IMR-90 (cell line): ENCODE measurements at regions not wholly inside any gene's neighbourhood (a gene's known extent, or its start where the extent isn't known, plus 50 kb on each side); places are given as distances from the start of the nearest gene placed in this dataset.

Experiments used
- ATAC-seq: fragments of 200-7000 bp; cut with Tn5 transposase; 2 replicates; pipeline ENCODE4 v1.9.1; 2020; ENCODE audit warnings: low read depth, mild to moderate bottlenecking, moderate library complexity
- BruUV-seq: library from RNA; stranded (reverse); fragments of 400-500 nt; replicated peaks from 2 replicates; lab custom pipeline; 2021; lab: Mats Ljungman, UMichigan
- CTCF ChIA-PET: fragments of 300-600 bp; formaldehyde crosslinking; extraction: SDS; loops from one replicate; lab custom pipeline; 2021; ENCODE audit warnings: antibody characterized with exemption; lab: Yijun Ruan, JAX
- POLR2A ChIA-PET: fragments of 300-600 bp; sonication (Branson Sonifier 250); formaldehyde crosslinking; loops from one replicate; lab custom pipeline; 2022; ENCODE audit warnings: antibody characterized with exemption; ENCODE audit not compliant: unreplicated experiment; lab: Charles Lee
- DNase-seq: peaks from one replicate; pipeline ENCODE4 v3.0.0; 2013
- H2AFZ ChIP-seq: replicated peaks from 2 replicates; pipeline ENCODE3; 2013; ENCODE audit warnings: low read length, mild to moderate bottlenecking; ENCODE audit not compliant: poor library complexity
- H2AK5ac ChIP-seq: 2 replicates; pipeline ENCODE4 v1.6.1; 2013; ENCODE audit warnings: low read depth, low read length, inconsistent platforms
- H2AK9ac ChIP-seq: replicated peaks from 2 replicates; pipeline ENCODE3; 2013; ENCODE audit warnings: mild to moderate bottlenecking, low read depth, low read length, moderate library complexity; ENCODE audit not compliant: poor library complexity
- H2BK120ac ChIP-seq: 2 replicates; pipeline ENCODE4 v1.6.1; 2013; ENCODE audit warnings: low read depth, low read length, inconsistent platforms
- H2BK15ac ChIP-seq: 3 replicates; pipeline ENCODE4 v1.6.1; 2013; ENCODE audit warnings: low read depth, low read length, inconsistent platforms
- H2BK20ac ChIP-seq: 2 replicates; pipeline ENCODE4 v1.6.1; 2013; ENCODE audit warnings: low read depth, mild to moderate bottlenecking, inconsistent platforms, low read length, moderate library complexity
- H2BK5ac ChIP-seq: 2 replicates; pipeline ENCODE4 v1.6.1; 2013; ENCODE audit warnings: mild to moderate bottlenecking, low read depth, low read length, inconsistent platforms; ENCODE audit not compliant: poor library complexity, severe bottlenecking
- H3K14ac ChIP-seq: replicated peaks from 2 replicates; pipeline ENCODE4 v1.6.1; 2013; ENCODE audit warnings: low read depth, low read length, inconsistent platforms
- H3K18ac ChIP-seq: 2 replicates; pipeline ENCODE4 v1.6.1; 2013; ENCODE audit warnings: low read depth, low read length, control low read depth
- H3K23ac ChIP-seq: 2 replicates; pipeline ENCODE4 v1.6.1; 2013; ENCODE audit warnings: low read depth, low read length, inconsistent platforms
- H3K27ac ChIP-seq: 2 replicates; pipeline ENCODE4 v1.5.1; 2013; ENCODE audit warnings: mild to moderate bottlenecking, control low read depth, low read length; ENCODE audit not compliant: insufficient read depth
- H3K27me3 ChIP-seq: 2 replicates; pipeline ENCODE4 v1.6.1; 2013; ENCODE audit warnings: low read length; ENCODE audit not compliant: control insufficient read depth, insufficient read depth
- H3K36me3 ChIP-seq: 2 replicates; pipeline ENCODE4 v1.6.1; 2013; ENCODE audit warnings: low read length, mixed read lengths; ENCODE audit not compliant: control insufficient read depth, insufficient read depth
- H3K4ac ChIP-seq: 2 replicates; pipeline ENCODE4 v1.6.1; 2013; ENCODE audit warnings: low read depth, low read length, inconsistent platforms
- H3K4me1 ChIP-seq: 2 replicates; pipeline ENCODE4 v1.6.1; 2013; ENCODE audit warnings: low read length, mixed read lengths; ENCODE audit not compliant: control insufficient read depth, insufficient read depth
- H3K4me2 ChIP-seq: 2 replicates; pipeline ENCODE4 v1.6.1; 2013; ENCODE audit warnings: low read depth, mild to moderate bottlenecking, control low read depth, low read length, moderate library complexity
- H3K4me3 ChIP-seq: 2 replicates; pipeline ENCODE4 v1.5.1; 2013; ENCODE audit warnings: low read depth, mild to moderate bottlenecking, control low read depth, low read length, moderate library complexity; ENCODE audit not compliant: insufficient read depth
- H3K56ac ChIP-seq: 2 replicates; pipeline ENCODE4 v1.6.1; 2013; ENCODE audit warnings: low read length, inconsistent platforms; ENCODE audit not compliant: insufficient read depth; ENCODE audit errors: extremely low read depth
- H3K79me1 ChIP-seq, 2 experiments: 2 replicates each; pipeline ENCODE4 v1.6.1; 2013; ENCODE audit warnings: low read length in 2 of 2, inconsistent platforms in 1 of 2, low read depth in 1 of 2
- H3K9ac ChIP-seq: 2 replicates; pipeline ENCODE4 v1.6.1; 2013; ENCODE audit warnings: low read depth, low read length, control low read depth
- H3K9me1 ChIP-seq: 2 replicates; pipeline ENCODE4 v1.6.1; 2013; ENCODE audit warnings: low read length, inconsistent platforms; ENCODE audit not compliant: insufficient read depth
- H3K9me3 ChIP-seq: 2 replicates; pipeline ENCODE4 v1.6.1; 2013; ENCODE audit warnings: low read length; ENCODE audit not compliant: control insufficient read depth, insufficient read depth
- H4K20me1 ChIP-seq: 2 replicates; pipeline ENCODE4 v1.6.1; 2013; ENCODE audit warnings: low read length, inconsistent platforms; ENCODE audit not compliant: insufficient read depth
- H4K5ac ChIP-seq: 2 replicates; pipeline ENCODE4 v1.6.1; 2013; ENCODE audit warnings: mild to moderate bottlenecking, low read depth, low read length, control low read depth
- H4K8ac ChIP-seq, 2 experiments: 2 replicates each; pipeline ENCODE4 v1.6.1; 2013; ENCODE audit warnings: low read depth in 2 of 2, low read length in 2 of 2, control low read depth in 1 of 2, inconsistent platforms in 1 of 2
- H4K91ac ChIP-seq: 2 replicates; pipeline ENCODE4 v1.6.1; 2013; ENCODE audit warnings: low read depth, low read length, inconsistent platforms; ENCODE audit not compliant: insufficient read depth
- CTCF ChIP-seq: conservative IDR thresholded peaks from 2 replicates; pipeline ENCODE4 v1.5.1; 2012; ENCODE audit warnings: mild to moderate bottlenecking, low read depth, low read length, improper control_type of control experiment
- ELK1 ChIP-seq: fragments of 150-350 bp; IDR thresholded peaks from 2 replicates; pipeline ENCODE4 v1.6.1; 2016; ENCODE audit warnings: low read depth, mild to moderate bottlenecking, low read length, moderate library complexity, borderline replicate concordance
- FOS ChIP-seq: fragments of 150-350 bp; IDR thresholded peaks from 2 replicates; pipeline ENCODE4 v1.6.1; 2016; ENCODE audit warnings: low read depth, low read length
- MAZ ChIP-seq: IDR thresholded peaks from 2 replicates; pipeline ENCODE4 v1.6.1; 2012; ENCODE audit warnings: low read depth, mild to moderate bottlenecking, low read length, improper control_type of control experiment, moderate library complexity, borderline replicate concordance
- NFE2L2 ChIP-seq: fragments of 150-350 bp; IDR thresholded peaks from 2 replicates; pipeline ENCODE4 v1.6.1; 2016; ENCODE audit warnings: low read depth, mild to moderate bottlenecking, low read length
- POLR2A ChIP-seq: IDR thresholded peaks from 2 replicates; pipeline ENCODE4 v1.6.1; 2012; ENCODE audit warnings: mild to moderate bottlenecking, low read depth, low read length
- RFX5 ChIP-seq: IDR thresholded peaks from 2 replicates; pipeline ENCODE4 v1.8.0; 2012; ENCODE audit warnings: low read depth, mild to moderate bottlenecking, low read length, moderate library complexity
- WGBS, 2 experiments: methylation state at CpG; one replicate each; pipeline versions ENCODE4 v1.1.5 to v1.1.7; 2013; ENCODE audit warnings: missing lambda C conversion rate in 2 of 2; ENCODE audit not compliant: insufficient read length in 1 of 2; ENCODE audit errors: extremely low coverage in 2 of 2; 5-methylcytosine and 5-hydroxymethylcytosine counted together
- dilution Hi-C: fragments of 300-500 bp; cut with HindIII; formaldehyde crosslinking; loops from one replicate; pipeline ENCODE4 v1.14.3; 2018; ENCODE audit warnings: low sequenced_read_pairs; ENCODE audit not compliant: unreplicated experiment
- in situ Hi-C: fragments of 300-500 bp; cut with MboI; formaldehyde crosslinking; loops from 3 replicates; pipeline ENCODE4 v1.14.3; 2019; ENCODE audit warnings: low sequenced_read_pairs, inconsistent platforms, mixed read lengths
- intact Hi-C: fragments of 100-400 bp; cut with micrococcal nuclease; formaldehyde crosslinking; loops from 2 replicates; pipeline ENCODE4 v1.10.0; 2022

GRCh38 chr10:131777162-131777561 lies 123.6 kb upstream of the PPP2R2D start:
- Histone ChIP-seq H4K20me1 (no peaks in the 10 kb centered on the region), H3K9me3 (peaks cover 64% of the 10 kb centered on the region), H3K4me3 (no peak overlapping the region), H3K4me1 (no peaks in the 10 kb centered on the region), H2BK120ac (no peak overlapping the region), H4K91ac (no peak overlapping the region), H2BK15ac (no peak overlapping the region), H4K8ac (no peak overlapping the region), H2BK20ac (no peak overlapping the region), H3K18ac (no peak overlapping the region), H3K9me1 (no peaks in the 10 kb centered on the region), H3K36me3 (no peaks in the 10 kb centered on the region), H4K5ac (no peak overlapping the region), H3K56ac (no peak overlapping the region), H2AK5ac (no peak overlapping the region), H3K9ac (no peak overlapping the region), H3K4me2 (no peak overlapping the region), H3K23ac (no peak overlapping the region), H3K27ac (no peak overlapping the region), H3K79me1 (no peaks in the 10 kb centered on the region), H3K4ac (no peak overlapping the region), H2AK9ac (no peak overlapping the region), H2BK5ac (no peak overlapping the region), H3K14ac (no peak overlapping the region), H2AFZ (no peak overlapping the region), H3K27me3 (no peaks in the 10 kb centered on the region)
- BruUV-seq, result no TSS peak
- no peak for DNase-seq
- ChIA-PET POLR2A (no interaction called here), CTCF (no interaction called here)
- whole genome bisulfite sequencing, 2 experiments, result no CpG with 5 or more reads among the region's 5 CpGs
- intact Hi-C loops (no loop called here), in situ Hi-C loops (no loop called here), dilution Hi-C loops (no loop called here)
- ATAC-seq, result no peak
- TF ChIP-seq FOS, result no peak
- TF ChIP-seq CTCF, result no peak
- no peak for TF ChIP-seq POLR2A
- no peak for TF ChIP-seq RFX5
- no peak for TF ChIP-seq MAZ
- TF ChIP-seq NFE2L2, result no peak
- no peak for TF ChIP-seq ELK1
